Neural cell (in vitro differentiated cells): ENCODE measurements at regions not wholly inside any gene's neighbourhood (a gene's known extent, or its start where the extent isn't known, plus 50 kb on each side); places are given as distances from the start of the nearest gene placed in this dataset.

Experiments
- H2AFZ ChIP-seq: fragments of 200-600, 300-800 bp; sonication (generic), shearing (Covaris generic); 2 replicates; pipeline ENCODE4 v1.6.0; 2014; ENCODE audit warnings: low read depth, mild to moderate bottlenecking, antibody characterized with exemption, low read length, moderate library complexity
- H3F3A ChIP-seq: fragments of 200-600 bp; shearing (Covaris generic); 2 replicates; pipeline ENCODE4 v1.6.1; 2016; ENCODE audit warnings: mild to moderate bottlenecking, moderate library complexity, mixed read lengths, antibody characterized with exemption, low read length; ENCODE audit not compliant: insufficient read depth, poor library complexity, severe bottlenecking
- H3K27ac ChIP-seq: fragments of 200-600, 300-800 bp; sonication (generic), shearing (Covaris generic); 2 replicates; pipeline ENCODE4 v1.5.1; 2014; ENCODE audit warnings: mild to moderate bottlenecking, low read length, moderate library complexity
- H3K27me3 ChIP-seq: fragments of 300-800, 200-600 bp; sonication (generic), shearing (Covaris generic); 2 replicates; pipeline ENCODE4 v1.6.0; 2014; ENCODE audit warnings: mild to moderate bottlenecking, low read depth, low read length, moderate library complexity; ENCODE audit not compliant: insufficient read depth
- H3K36me3 ChIP-seq: fragments of 300-800, 200-600 bp; sonication (generic), shearing (Covaris generic); 2 replicates; pipeline ENCODE4 v1.5.1; 2014; ENCODE audit warnings: mild to moderate bottlenecking, antibody characterized with exemption, low read length, moderate library complexity; ENCODE audit not compliant: insufficient read depth
- H3K4me2 ChIP-seq: fragments of 300-800, 200-600 bp; sonication (generic), shearing (Covaris generic); 2 replicates; pipeline ENCODE4 v1.6.0; 2014; ENCODE audit warnings: mild to moderate bottlenecking, low read length
- H3K4me3 ChIP-seq: fragments of 300-800, 200-600 bp; sonication (generic), shearing (Covaris generic); 2 replicates; pipeline ENCODE4 v1.5.1; 2014; ENCODE audit warnings: mild to moderate bottlenecking, low read length, moderate library complexity
- H3K79me2 ChIP-seq: fragments of 200-600 bp; shearing (Covaris generic); replicated peaks from 2 replicates; pipeline ENCODE4 v1.6.0; 2014; ENCODE audit warnings: mild to moderate bottlenecking, low read length, moderate library complexity; ENCODE audit not compliant: insufficient read depth
- H3K9ac ChIP-seq: fragments of 300-800, 200-600 bp; sonication (generic), shearing (Covaris generic); 2 replicates; pipeline ENCODE4 v1.6.1; 2016; ENCODE audit warnings: mild to moderate bottlenecking, low read length, mixed read lengths
- H3K9me2 ChIP-seq: fragments of 200-600 bp; shearing (Covaris generic); 2 replicates; pipeline ENCODE4 v1.6.1; 2016; ENCODE audit warnings: mild to moderate bottlenecking, low read length, mixed read lengths; ENCODE audit not compliant: insufficient read depth
- H3K9me3 ChIP-seq: fragments of 200-600, 300-800 bp; sonication (generic), shearing (Covaris generic); 2 replicates; pipeline ENCODE4 v1.6.1; 2016; ENCODE audit warnings: mild to moderate bottlenecking, mixed run types, low read length, moderate library complexity, mixed read lengths
- H4K20me1 ChIP-seq: fragments of 200-600 bp; shearing (Covaris generic); 2 replicates; pipeline ENCODE4 v1.6.1; 2016; ENCODE audit warnings: mild to moderate bottlenecking, mixed run types; ENCODE audit not compliant: insufficient read depth
- CTCF ChIP-seq: fragments of 450-650 bp; IDR thresholded peaks from 2 replicates; pipeline ENCODE4 v1.5.1; 2014; ENCODE audit warnings: antibody characterized with exemption, mild to moderate bottlenecking, moderate library complexity; ENCODE audit not compliant: poor library complexity, severe bottlenecking
- EP300 ChIP-seq: fragments of 450-650 bp; conservative IDR thresholded peaks from 2 replicates; pipeline ENCODE4 v1.6.1; 2014; ENCODE audit warnings: antibody characterized with exemption, mild to moderate bottlenecking, moderate library complexity; ENCODE audit not compliant: poor library complexity, severe bottlenecking
- EZH2 ChIP-seq: fragments of 200-600, 300-800 bp; shearing (Covaris generic), sonication (generic); IDR thresholded peaks from 2 replicates; pipeline ENCODE4 v1.6.1; 2014; ENCODE audit warnings: antibody characterized with exemption, low read length, borderline replicate concordance, mild to moderate bottlenecking; ENCODE audit not compliant: insufficient read depth, poor library complexity, severe bottlenecking
- MXI1 ChIP-seq: fragments of 450-650 bp; conservative IDR thresholded peaks from 2 replicates; pipeline ENCODE4 v1.6.1; 2014; ENCODE audit warnings: antibody characterized with exemption, mild to moderate bottlenecking; ENCODE audit not compliant: poor library complexity, severe bottlenecking
- POLR2AphosphoS5 ChIP-seq: IDR thresholded peaks from 2 replicates; pipeline ENCODE4 v1.6.1; 2012
- RAD21 ChIP-seq: fragments of 450-650 bp; conservative IDR thresholded peaks from 2 replicates; pipeline ENCODE4 v1.6.1; 2014; ENCODE audit warnings: antibody characterized with exemption, mild to moderate bottlenecking, moderate library complexity
- REST ChIP-seq: IDR thresholded peaks from 2 replicates; pipeline ENCODE4 v1.6.1; 2012; ENCODE audit warnings: borderline replicate concordance
- SMC3 ChIP-seq: fragments of 450-650 bp; conservative IDR thresholded peaks from 2 replicates; pipeline ENCODE4 v1.6.1; 2014; ENCODE audit warnings: antibody characterized with exemption, mild to moderate bottlenecking, moderate library complexity; ENCODE audit not compliant: poor library complexity
- TAF1 ChIP-seq: IDR thresholded peaks from 2 replicates; pipeline ENCODE4 v1.6.1; 2012; ENCODE audit warnings: low read depth

GRCh38 chr15:54941417-54941816 is 255.3 kb downstream of the RSL24D1 start:
- Histone ChIP-seq H3K27ac (no peak overlapping the region), H4K20me1 (no peaks in the 10 kb centered on the region), H3F3A (no peaks in the 10 kb centered on the region), H3K9ac (no peak overlapping the region), H3K9me3 (no peaks in the 10 kb centered on the region), H2AFZ (no peak overlapping the region), H3K36me3 (no peaks in the 10 kb centered on the region), H3K27me3 (no peaks in the 10 kb centered on the region), H3K4me3 (no peak overlapping the region), H3K79me2 (no peaks in the 10 kb centered on the region), H3K4me2 (no peak overlapping the region), H3K9me2 (no peaks in the 10 kb centered on the region)
- TF ChIP-seq SMC3 (no peak), CTCF (no peak), REST (no peak), TAF1 (no peak), EP300 (no peak), EZH2 (no peak), RAD21 (no peak), POLR2AphosphoS5 (no peak), MXI1 (no peak)

DNA sequence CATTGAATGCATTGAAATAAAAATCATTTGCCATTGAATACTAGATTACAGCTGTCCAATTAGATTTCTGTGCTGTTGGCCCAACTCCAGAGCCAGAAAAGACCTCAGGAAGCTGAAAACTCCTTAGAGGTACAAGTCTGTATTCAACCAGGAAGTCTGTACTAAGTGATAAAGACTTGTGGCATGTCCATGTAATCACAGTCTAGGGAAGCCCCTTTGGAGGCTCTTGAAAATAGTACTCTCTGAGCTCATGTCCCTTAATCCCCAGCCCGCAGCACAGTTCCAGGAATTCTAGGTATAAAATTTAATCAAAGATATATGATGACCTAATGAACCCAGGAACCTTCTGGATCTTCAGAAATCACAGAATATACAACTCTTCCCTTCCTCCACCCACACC is 279.4 kb downstream of the RSL24D1 start:
- H3K9me3 ChIP-seq: no peaks in the 10 kb centered on the region
- H2AFZ ChIP-seq: no peak overlapping the region

More for the DNA sequence above, 279.4 kb downstream of the RSL24D1 start:
- Histone ChIP-seq H3K4me3 (no peak overlapping the region), H3K36me3 (no peaks in the 10 kb centered on the region), H3K4me2 (no peak overlapping the region), H3K9ac (no peak overlapping the region), H3F3A (no peaks in the 10 kb centered on the region), H3K9me2 (no peaks in the 10 kb centered on the region), H3K27ac (no peak overlapping the region), H4K20me1 (no peaks in the 10 kb centered on the region), H3K79me2 (no peaks in the 10 kb centered on the region), H3K27me3 (no peaks in the 10 kb centered on the region)
- TF ChIP-seq CTCF: no peak
- TF ChIP-seq EP300: no peak
- TF ChIP-seq REST: no peak
- TF ChIP-seq EZH2: no peak
- no peak for TF ChIP-seq SMC3
- no peak for TF ChIP-seq POLR2AphosphoS5
